ENCODE measurements at regions not wholly inside any gene's neighbourhood (a gene's known extent, or its start where the extent isn't known, plus 50 kb on each side); places are given as distances from the start of the nearest gene placed in this dataset.

DNA sequence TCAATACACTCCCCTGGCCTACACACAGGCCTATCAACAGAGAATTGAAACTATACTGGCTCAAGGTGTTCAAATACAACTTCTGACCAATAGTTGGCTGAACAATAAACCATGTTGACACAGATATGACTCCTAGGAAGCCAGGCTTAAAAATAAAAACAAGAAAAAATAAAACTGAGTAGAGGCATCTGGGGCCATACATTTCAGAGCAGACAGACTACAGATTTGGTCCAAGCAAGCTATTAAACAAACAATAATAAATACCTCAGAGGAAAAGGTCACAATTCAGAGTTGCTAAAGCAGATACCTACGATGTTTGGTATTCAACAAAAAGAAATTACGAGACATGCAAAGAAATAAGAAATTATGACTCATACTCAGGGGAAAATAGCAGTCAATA is 132.8 kb upstream of the ACVR2A start:
- TF ChIP-seq, protein P1, sequence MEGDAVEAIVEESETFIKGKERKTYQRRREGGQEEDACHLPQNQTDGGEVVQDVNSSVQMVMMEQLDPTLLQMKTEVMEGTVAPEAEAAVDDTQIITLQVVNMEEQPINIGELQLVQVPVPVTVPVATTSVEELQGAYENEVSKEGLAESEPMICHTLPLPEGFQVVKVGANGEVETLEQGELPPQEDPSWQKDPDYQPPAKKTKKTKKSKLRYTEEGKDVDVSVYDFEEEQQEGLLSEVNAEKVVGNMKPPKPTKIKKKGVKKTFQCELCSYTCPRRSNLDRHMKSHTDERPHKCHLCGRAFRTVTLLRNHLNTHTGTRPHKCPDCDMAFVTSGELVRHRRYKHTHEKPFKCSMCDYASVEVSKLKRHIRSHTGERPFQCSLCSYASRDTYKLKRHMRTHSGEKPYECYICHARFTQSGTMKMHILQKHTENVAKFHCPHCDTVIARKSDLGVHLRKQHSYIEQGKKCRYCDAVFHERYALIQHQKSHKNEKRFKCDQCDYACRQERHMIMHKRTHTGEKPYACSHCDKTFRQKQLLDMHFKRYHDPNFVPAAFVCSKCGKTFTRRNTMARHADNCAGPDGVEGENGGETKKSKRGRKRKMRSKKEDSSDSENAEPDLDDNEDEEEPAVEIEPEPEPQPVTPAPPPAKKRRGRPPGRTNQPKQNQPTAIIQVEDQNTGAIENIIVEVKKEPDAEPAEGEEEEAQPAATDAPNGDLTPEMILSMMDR (IDR thresholded peaks at IDR 0.05), result no peak
- no peak for TF ChIP-seq EZH2 (IDR thresholded peaks at IDR 0.05; ENCODE audit: borderline replicate concordance, insufficient read depth, low read depth, low read length, poor library complexity, severe bottlenecking)
